Astrocyte (in vitro differentiated cells and primary cell): ENCODE measurements at regions not wholly inside any gene's neighbourhood (a gene's known extent, or its start where the extent isn't known, plus 50 kb on each side); places are given as distances from the start of the nearest gene placed in this dataset.
A peak's percentile ranks its signal among the peaks of the same experiment; 100 is the strongest.
"Not testable (repeated sequence)": the region's sequence is repeated elsewhere in the genome, so short reads cannot be mapped to it uniquely, and the experiment has no call there.

ENCODE experiments used
- DNase-seq: peaks from one replicate; pipeline ENCODE4 v3.0.0-alpha.2; 2010; ENCODE audit warnings: low read depth
- FAIRE-seq: peaks from 2 replicates; lab custom pipeline; 2011; peaks lifted over from hg19 to GRCh38; lab: Jason Lieb, UNC
- H2AFZ ChIP-seq: 2 replicates; pipeline ENCODE4 v1.6.0; 2012; ENCODE audit warnings: low read depth, low read length, inconsistent platforms
- H3K27ac ChIP-seq: 2 replicates; pipeline ENCODE4 v1.5.1; 2011; ENCODE audit warnings: low read depth, low read length, inconsistent platforms
- H3K27me3 ChIP-seq: 2 replicates; pipeline ENCODE4 v1.6.0; 2011; ENCODE audit warnings: low read length, inconsistent platforms; ENCODE audit not compliant: insufficient read depth
- H3K36me3 ChIP-seq: 2 replicates; pipeline ENCODE4 v1.5.1; 2011; ENCODE audit warnings: low read length, inconsistent platforms; ENCODE audit not compliant: insufficient read depth
- H3K4me1 ChIP-seq: 2 replicates; pipeline ENCODE4 v1.5.1; 2011; ENCODE audit warnings: low read length, inconsistent platforms; ENCODE audit not compliant: insufficient read depth
- H3K4me2 ChIP-seq: 2 replicates; pipeline ENCODE4 v1.6.0; 2012; ENCODE audit warnings: low read length, inconsistent platforms
- H3K4me3 ChIP-seq: 2 replicates; pipeline ENCODE4 v1.5.1; 2011; ENCODE audit warnings: low read depth, mild to moderate bottlenecking, low read length, inconsistent platforms; ENCODE audit not compliant: insufficient read depth
- H3K79me2 ChIP-seq: 2 replicates; pipeline ENCODE4 v1.6.0; 2012; ENCODE audit warnings: mild to moderate bottlenecking, low read length, inconsistent platforms; ENCODE audit not compliant: insufficient read depth
- H3K9ac ChIP-seq: 2 replicates; pipeline ENCODE4 v1.6.0; 2012; ENCODE audit warnings: mild to moderate bottlenecking, low read length, inconsistent platforms
- H3K9me3 ChIP-seq: 2 replicates; pipeline ENCODE4 v1.5.1; 2012; ENCODE audit warnings: low read depth, mild to moderate bottlenecking, low read length, inconsistent platforms; ENCODE audit not compliant: insufficient read depth
- H4K20me1 ChIP-seq: 2 replicates; pipeline ENCODE4 v1.6.0; 2012; ENCODE audit warnings: low read length, inconsistent platforms; ENCODE audit not compliant: insufficient read depth
- H3K27ac Mint-ChIP-seq: one replicate; pipeline ENCODE4 v1.8.0; 2021; ENCODE audit warnings: mild to moderate bottlenecking, mixed read lengths; ENCODE audit not compliant: unreplicated experiment
- H3K27me3 Mint-ChIP-seq: one replicate; pipeline ENCODE4 v1.8.0; 2021; ENCODE audit warnings: low read depth, mixed read lengths; ENCODE audit not compliant: unreplicated experiment
- H3K36me3 Mint-ChIP-seq: one replicate; pipeline ENCODE4 v1.8.0; 2021; ENCODE audit warnings: low read depth, mixed read lengths; ENCODE audit not compliant: unreplicated experiment
- H3K4me1 Mint-ChIP-seq: one replicate; pipeline ENCODE4 v1.8.0; 2021; ENCODE audit warnings: low read depth, mixed read lengths; ENCODE audit not compliant: unreplicated experiment
- H3K4me3 Mint-ChIP-seq: one replicate; pipeline ENCODE4 v1.8.0; 2021; ENCODE audit warnings: mild to moderate bottlenecking, moderate library complexity, mixed read lengths; ENCODE audit not compliant: unreplicated experiment
- H3K9me3 Mint-ChIP-seq: one replicate; pipeline ENCODE4 v1.8.0; 2021; ENCODE audit warnings: mild to moderate bottlenecking, mixed read lengths; ENCODE audit not compliant: unreplicated experiment
- EZH2 ChIP-seq: IDR thresholded peaks from 2 replicates; pipeline ENCODE4 v1.6.1; 2012; ENCODE audit warnings: mild to moderate bottlenecking, low read length, inconsistent platforms; ENCODE audit not compliant: insufficient read depth
- TF ChIP-seq, protein P1 (sequence below): IDR thresholded peaks from 2 replicates; pipeline ENCODE4 v1.5.1; 2011; ENCODE audit warnings: low read depth, mild to moderate bottlenecking, inconsistent platforms, low read length, moderate library complexity; ENCODE audit not compliant: insufficient read depth

DNA sequence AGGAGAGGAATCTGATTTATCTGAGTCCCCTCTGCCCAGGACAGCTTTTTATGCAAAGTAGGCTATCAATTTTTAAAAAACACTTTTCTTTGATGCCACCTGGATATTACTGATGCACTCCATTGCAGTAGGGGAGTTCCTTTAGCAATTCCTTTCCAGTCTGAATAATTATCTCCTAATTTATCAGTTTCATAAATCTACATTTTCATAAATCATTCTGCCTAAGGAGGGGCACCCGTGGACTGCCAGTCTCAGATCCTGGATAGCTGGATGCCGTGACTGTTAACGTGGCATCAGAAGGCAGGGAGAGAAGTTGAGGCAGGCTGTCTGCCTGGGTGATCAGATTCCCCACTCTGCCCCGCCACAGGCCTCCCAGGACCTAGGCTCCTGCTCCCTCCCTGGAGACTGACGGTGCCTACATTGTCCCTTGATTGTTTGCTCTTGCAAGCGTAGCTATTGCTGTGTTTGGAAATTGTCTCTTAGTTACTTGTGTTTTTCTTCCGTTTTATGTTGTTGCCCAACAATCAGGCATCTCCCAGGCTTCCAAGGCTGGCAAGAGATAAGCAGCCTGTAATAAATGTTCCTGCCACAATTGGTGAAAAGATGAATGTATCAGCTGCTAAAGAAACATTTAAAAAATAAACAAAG is 75.2 kb downstream of the KATNIP start:
- H4K20me1 ChIP-seq = peaks cover 22% of the 10 kb centered on the region
- Mint-ChIP-seq H3K9me3 (peaks cover 2% of the 10 kb centered on the region), H3K36me3 (peaks cover 31% of the 10 kb centered on the region), H3K27ac (no peak overlapping the region), H3K4me3 (no peak overlapping the region), H3K27me3 (no peaks in the 10 kb centered on the region), H3K4me1 (no peaks in the 10 kb centered on the region)
- DNase-seq (peak; percentile 43), FAIRE-seq (no peak)
- no peak overlapping the region for H3K9ac ChIP-seq
- H3K9me3 ChIP-seq = no peaks in the 10 kb centered on the region
- H3K27me3 ChIP-seq = no peaks in the 10 kb centered on the region
- no peaks in the 10 kb centered on the region for H3K4me1 ChIP-seq
- no peak overlapping the region for H2AFZ ChIP-seq
- H3K36me3 ChIP-seq = no peaks in the 10 kb centered on the region
- no peak overlapping the region for H3K4me2 ChIP-seq
- H3K79me2 ChIP-seq = no peaks in the 10 kb centered on the region
- H3K4me3 ChIP-seq = no peak overlapping the region
- TF ChIP-seq EZH2 = no peak
- TF ChIP-seq, protein P1, sequence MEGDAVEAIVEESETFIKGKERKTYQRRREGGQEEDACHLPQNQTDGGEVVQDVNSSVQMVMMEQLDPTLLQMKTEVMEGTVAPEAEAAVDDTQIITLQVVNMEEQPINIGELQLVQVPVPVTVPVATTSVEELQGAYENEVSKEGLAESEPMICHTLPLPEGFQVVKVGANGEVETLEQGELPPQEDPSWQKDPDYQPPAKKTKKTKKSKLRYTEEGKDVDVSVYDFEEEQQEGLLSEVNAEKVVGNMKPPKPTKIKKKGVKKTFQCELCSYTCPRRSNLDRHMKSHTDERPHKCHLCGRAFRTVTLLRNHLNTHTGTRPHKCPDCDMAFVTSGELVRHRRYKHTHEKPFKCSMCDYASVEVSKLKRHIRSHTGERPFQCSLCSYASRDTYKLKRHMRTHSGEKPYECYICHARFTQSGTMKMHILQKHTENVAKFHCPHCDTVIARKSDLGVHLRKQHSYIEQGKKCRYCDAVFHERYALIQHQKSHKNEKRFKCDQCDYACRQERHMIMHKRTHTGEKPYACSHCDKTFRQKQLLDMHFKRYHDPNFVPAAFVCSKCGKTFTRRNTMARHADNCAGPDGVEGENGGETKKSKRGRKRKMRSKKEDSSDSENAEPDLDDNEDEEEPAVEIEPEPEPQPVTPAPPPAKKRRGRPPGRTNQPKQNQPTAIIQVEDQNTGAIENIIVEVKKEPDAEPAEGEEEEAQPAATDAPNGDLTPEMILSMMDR = no peak
- no peak overlapping the region for H3K27ac ChIP-seq

DNA sequence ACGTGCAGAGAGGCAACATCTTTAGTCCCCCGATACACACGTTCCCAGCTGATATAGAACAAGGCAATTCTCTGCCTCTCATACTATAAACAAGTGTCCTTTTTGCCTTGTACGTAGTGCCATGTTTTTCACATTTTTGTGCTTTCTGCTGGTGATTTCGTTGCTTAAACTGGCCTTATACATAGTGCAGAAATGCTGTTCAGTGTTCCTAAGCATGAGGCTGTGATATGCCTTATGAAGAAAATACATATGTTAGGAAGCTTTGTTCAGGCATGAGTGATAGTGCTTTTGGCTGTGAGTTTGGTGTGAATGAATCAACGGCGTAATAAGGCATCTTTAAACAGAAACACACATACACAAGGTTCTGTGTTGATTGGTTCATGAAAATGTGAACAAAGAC is 77.2 kb downstream of the KATNIP start:
- no peaks in the 10 kb centered on the region for H3K27me3 Mint-ChIP-seq
- H3K27ac Mint-ChIP-seq = no peak overlapping the region
- peaks cover 24% of the 10 kb centered on the region for H3K36me3 Mint-ChIP-seq
- Histone ChIP-seq H4K20me1 (peaks cover 17% of the 10 kb centered on the region), H3K27ac (no peak overlapping the region), H3K27me3 (no peaks in the 10 kb centered on the region), H3K79me2 (no peaks in the 10 kb centered on the region), H3K9me3 (no peaks in the 10 kb centered on the region), H3K4me2 (no peak overlapping the region), H3K9ac (no peak overlapping the region), H3K4me3 (no peak overlapping the region), H2AFZ (no peak overlapping the region), H3K4me1 (no peaks in the 10 kb centered on the region), H3K36me3 (no peaks in the 10 kb centered on the region)
- FAIRE-seq (no peak), DNase-seq (no peak)
- H3K9me3 Mint-ChIP-seq = no peaks in the 10 kb centered on the region
- TF ChIP-seq EZH2 = no peak
- TF ChIP-seq, protein P1 = no peak
- no peaks in the 10 kb centered on the region for H3K4me1 Mint-ChIP-seq
- no peak overlapping the region for H3K4me3 Mint-ChIP-seq

DNA sequence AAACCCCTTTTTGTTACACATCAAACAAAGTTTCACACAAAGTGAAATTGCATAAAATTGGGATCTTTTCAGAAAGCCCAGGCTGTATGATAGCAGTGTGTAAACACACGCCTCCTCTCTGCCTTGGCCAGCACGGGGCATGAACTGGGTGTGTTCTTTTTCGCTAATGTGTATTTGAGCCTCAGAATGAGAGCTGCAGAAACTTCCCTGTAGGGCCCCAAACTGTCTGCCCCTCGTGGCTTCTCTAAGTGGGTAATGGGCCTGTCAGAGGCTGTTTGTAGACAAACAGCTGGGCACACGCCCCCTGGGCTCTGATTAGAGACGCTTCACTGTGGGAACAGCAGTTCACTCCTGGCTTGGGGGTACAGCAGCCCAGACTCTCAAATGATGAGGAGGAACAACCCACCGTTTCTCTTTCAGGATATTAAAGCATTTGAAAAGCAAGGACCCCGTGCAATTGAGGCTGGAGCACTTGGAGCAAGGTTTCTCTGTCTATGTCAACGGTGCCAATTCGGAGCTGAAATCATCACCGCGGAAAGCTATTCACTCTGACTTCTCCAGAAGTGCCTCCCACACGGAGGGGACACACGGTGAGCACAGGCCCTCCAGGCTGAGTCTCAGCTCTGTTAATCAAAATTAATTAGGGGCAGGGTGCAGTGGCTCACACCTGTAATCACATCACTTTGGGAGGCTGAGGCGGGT is 78.4 kb downstream of the KATNIP start:
- no peaks in the 10 kb centered on the region for H3K79me2 ChIP-seq
- no peaks in the 10 kb centered on the region for H3K4me1 Mint-ChIP-seq
- TF ChIP-seq EZH2 = no peak
- TF ChIP-seq, protein P1 = no peak
- no peaks in the 10 kb centered on the region for H3K27me3 Mint-ChIP-seq
- no peak overlapping the region for H3K4me3 Mint-ChIP-seq
- H3K36me3 Mint-ChIP-seq = peaks cover 23% of the 10 kb centered on the region
- H3K9ac ChIP-seq = no peak overlapping the region
- no peaks in the 10 kb centered on the region for H3K9me3 ChIP-seq
- no peaks in the 10 kb centered on the region for H3K4me1 ChIP-seq
- H3K27me3 ChIP-seq = no peaks in the 10 kb centered on the region
- H3K27ac ChIP-seq = no peak overlapping the region
- no peak overlapping the region for H3K27ac Mint-ChIP-seq
- peaks cover 14% of the 10 kb centered on the region for H4K20me1 ChIP-seq
- no peaks in the 10 kb centered on the region for H3K36me3 ChIP-seq
- H3K9me3 Mint-ChIP-seq = no peaks in the 10 kb centered on the region
- H3K4me2 ChIP-seq = no peak overlapping the region
- FAIRE-seq = no peak
- H2AFZ ChIP-seq = no peak overlapping the region
- H3K4me3 ChIP-seq = no peak overlapping the region
- no peak for DNase-seq

DNA sequence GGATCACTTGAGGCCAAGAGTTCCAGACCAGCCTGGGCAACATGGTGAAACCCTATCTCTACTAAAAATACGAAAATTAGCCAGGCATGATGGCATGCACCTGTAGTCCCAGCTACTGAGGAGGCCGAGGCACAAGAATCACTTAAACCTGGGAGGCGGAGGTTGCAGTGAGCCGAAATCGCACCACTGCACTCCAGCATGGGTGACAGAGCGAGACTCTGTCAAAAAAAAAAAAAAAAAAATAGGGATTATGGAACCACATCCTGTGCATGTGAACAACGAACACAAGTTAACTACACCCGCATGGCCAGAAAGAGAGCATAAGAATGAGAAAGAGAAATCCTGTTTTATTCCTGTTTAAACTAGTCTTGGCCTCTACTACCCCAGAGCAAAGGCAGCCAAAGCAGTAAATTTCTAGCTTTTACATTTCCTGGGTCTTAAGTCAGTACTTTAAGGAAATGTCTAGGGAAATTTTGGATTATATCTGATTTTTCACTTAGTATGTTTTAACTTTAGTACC is 79.1 kb downstream of the KATNIP start:
- not testable (repeated sequence) for H3K4me1 Mint-ChIP-seq, FAIRE-seq, H3K27ac Mint-ChIP-seq

More for the DNA sequence above, 79.1 kb downstream of the KATNIP start:
- H3K27me3 ChIP-seq, H2AFZ ChIP-seq, H3K27ac ChIP-seq, H3K4me1 ChIP-seq, H3K4me2 ChIP-seq, H3K9me3 Mint-ChIP-seq, H3K9me3 ChIP-seq, H3K9ac ChIP-seq, H3K4me3 ChIP-seq, H3K27me3 Mint-ChIP-seq, H3K4me3 Mint-ChIP-seq, H3K36me3 ChIP-seq, H3K79me2 ChIP-seq, DNase-seq: not testable (repeated sequence)
- H3K36me3 Mint-ChIP-seq = peaks cover 23% of the 10 kb centered on the region
- peaks cover 14% of the 10 kb centered on the region for H4K20me1 ChIP-seq
